H9 (cell line): ENCODE measurements at regions not wholly inside any gene's neighbourhood (a gene's known extent, or its start where the extent isn't known, plus 50 kb on each side); places are given as distances from the start of the nearest gene placed in this dataset.

Source experiments
- DNase-seq: peaks from one replicate; pipeline ENCODE4 v3.0.0-alpha.2; 2017
- H2AFZ ChIP-seq: one replicate; pipeline ENCODE4 v1.6.1; 2013; ENCODE audit warnings: mild to moderate bottlenecking, low read length, control low read depth, moderate library complexity
- H2AK5ac ChIP-seq: 2 replicates; pipeline ENCODE4 v1.6.1; 2013; ENCODE audit warnings: low read length, control low read depth, mixed read lengths; ENCODE audit not compliant: insufficient read length
- H2BK120ac ChIP-seq: one replicate; pipeline ENCODE4 v1.6.1; 2013; ENCODE audit warnings: low read depth, mild to moderate bottlenecking, low read length, control low read depth, inconsistent platforms; ENCODE audit not compliant: poor library complexity, severe bottlenecking
- H2BK12ac ChIP-seq: 2 replicates; pipeline ENCODE4 v1.6.1; 2013; ENCODE audit warnings: low read length, control low read depth, mixed read lengths, low read depth; ENCODE audit not compliant: insufficient read length
- H2BK15ac ChIP-seq: 2 replicates; pipeline ENCODE4 v1.6.1; 2013; ENCODE audit warnings: low read depth, low read length, control low read depth
- H2BK20ac ChIP-seq: one replicate; pipeline ENCODE4 v1.6.1; 2013; ENCODE audit warnings: low read depth, mild to moderate bottlenecking, low read length, control low read depth, inconsistent platforms; ENCODE audit not compliant: poor library complexity, severe bottlenecking
- H2BK5ac ChIP-seq: 2 replicates; pipeline ENCODE4 v1.6.1; 2013; ENCODE audit warnings: low read length, control low read depth, mixed read lengths; ENCODE audit not compliant: insufficient read length
- H3K14ac ChIP-seq: 2 replicates; pipeline ENCODE4 v1.6.1; 2013; ENCODE audit warnings: low read length, control low read depth; ENCODE audit not compliant: insufficient read depth
- H3K18ac ChIP-seq: 2 replicates; pipeline ENCODE4 v1.6.1; 2013; ENCODE audit warnings: low read depth, mild to moderate bottlenecking, mixed read lengths, low read length, control low read depth; ENCODE audit not compliant: insufficient read length
- H3K23ac ChIP-seq: 2 replicates; pipeline ENCODE4 v1.6.1; 2013; ENCODE audit warnings: low read length, control low read depth, mixed read lengths, low read depth; ENCODE audit not compliant: insufficient read length
- H3K23me2 ChIP-seq: 2 replicates; pipeline ENCODE4 v1.6.1; 2013; ENCODE audit warnings: low read depth, mild to moderate bottlenecking, mixed read lengths, low read length, control low read depth; ENCODE audit not compliant: insufficient read length, poor library complexity, severe bottlenecking
- H3K27ac ChIP-seq: 2 replicates; pipeline ENCODE4 v1.5.1; 2013; ENCODE audit warnings: low read length, control low read depth, mixed read lengths, low read depth; ENCODE audit not compliant: insufficient read length
- H3K27me3 ChIP-seq: 2 replicates; pipeline ENCODE4 v1.6.1; 2013; ENCODE audit warnings: low read length, control low read depth, inconsistent platforms; ENCODE audit not compliant: insufficient read depth
- H3K4ac ChIP-seq: 2 replicates; pipeline ENCODE4 v1.6.1; 2013; ENCODE audit warnings: low read depth, mild to moderate bottlenecking, control low read depth, inconsistent platforms, low read length, moderate library complexity
- H3K4me1 ChIP-seq: 2 replicates; pipeline ENCODE4 v1.6.1; 2013; ENCODE audit warnings: low read length, control low read depth, inconsistent platforms; ENCODE audit not compliant: insufficient read depth
- H3K4me2 ChIP-seq: 2 replicates; pipeline ENCODE4 v1.6.1; 2013; ENCODE audit warnings: low read length, control low read depth, mixed read lengths; ENCODE audit not compliant: insufficient read length, insufficient read depth
- H3K56ac ChIP-seq: 2 replicates; pipeline ENCODE4 v1.6.1; 2013; ENCODE audit warnings: low read depth, mild to moderate bottlenecking, mixed read lengths, low read length, control low read depth; ENCODE audit not compliant: insufficient read length
- H3K79me1 ChIP-seq: 2 replicates; pipeline ENCODE4 v1.6.1; 2013; ENCODE audit warnings: low read depth, mild to moderate bottlenecking, moderate library complexity, low read length, control low read depth, inconsistent platforms; ENCODE audit not compliant: insufficient read depth, poor library complexity, severe bottlenecking
- H3K79me2 ChIP-seq: 2 replicates; pipeline ENCODE4 v1.6.1; 2013; ENCODE audit warnings: low read length, control low read depth, inconsistent platforms; ENCODE audit not compliant: insufficient read depth
- H3K9ac ChIP-seq: 2 replicates; pipeline ENCODE4 v1.6.1; 2013; ENCODE audit warnings: low read length, control low read depth, mixed read lengths; ENCODE audit not compliant: insufficient read length; ENCODE audit errors: extremely low read depth
- H3K9me3 ChIP-seq: one replicate; pipeline ENCODE4 v1.6.1; 2013; ENCODE audit warnings: low read depth, low read length, inconsistent platforms; ENCODE audit not compliant: control insufficient read depth
- H3T11ph ChIP-seq: one replicate; pipeline ENCODE4 v1.6.1; 2013; ENCODE audit warnings: mild to moderate bottlenecking, low read length, control low read depth, inconsistent platforms
- H4K20me1 ChIP-seq: one replicate; pipeline ENCODE4 v1.6.1; 2013; ENCODE audit not compliant: control insufficient read depth, insufficient read length, insufficient read depth
- H4K5ac ChIP-seq: 2 replicates; pipeline ENCODE4 v1.6.1; 2013; ENCODE audit warnings: low read depth, mild to moderate bottlenecking, mixed read lengths, low read length, control low read depth; ENCODE audit not compliant: insufficient read length
- H4K8ac ChIP-seq: replicated peaks from 2 replicates; pipeline ENCODE4 v1.6.1; 2013; ENCODE audit warnings: low read length, control low read depth, mixed read lengths, low read depth; ENCODE audit not compliant: insufficient read length
- H4K91ac ChIP-seq: 2 replicates; pipeline ENCODE4 v1.6.1; 2013; ENCODE audit warnings: low read depth, mild to moderate bottlenecking, moderate library complexity, mixed read lengths, low read length, control low read depth; ENCODE audit not compliant: insufficient read length
- H3K27ac Mint-ChIP-seq, 3 experiments: 2 replicates in 2 of 3; 3 replicates in 1 of 3; pipeline ENCODE4 v1.8.0; 2020 to 2021; ENCODE audit warnings: mixed read lengths in 3 of 3, mild to moderate bottlenecking in 1 of 3, moderate library complexity in 1 of 3
- H3K27me3 Mint-ChIP-seq: 2 replicates; pipeline ENCODE4 v1.8.0; 2021; ENCODE audit warnings: low read depth, mild to moderate bottlenecking, moderate library complexity, mixed read lengths
- H3K36me3 Mint-ChIP-seq, 3 experiments: 2 replicates in 2 of 3; 3 replicates in 1 of 3; pipeline ENCODE4 v1.8.0; 2020 to 2021; ENCODE audit warnings: low read depth in 3 of 3, mixed read lengths in 3 of 3; ENCODE audit not compliant: insufficient read depth in 1 of 3
- H3K4me1 Mint-ChIP-seq, 2 experiments: 2 replicates each; pipeline ENCODE4 v1.8.0; 2020; ENCODE audit warnings: mixed read lengths in 2 of 2
- H3K4me3 Mint-ChIP-seq, 2 experiments: 2 replicates in 1 of 2; 3 replicates in 1 of 2; pipeline ENCODE4 v1.8.0; 2020 to 2021; ENCODE audit warnings: mild to moderate bottlenecking in 2 of 2, mixed read lengths in 2 of 2, moderate library complexity in 1 of 2
- H3K9me3 Mint-ChIP-seq, 2 experiments: 2 replicates in 1 of 2; 3 replicates in 1 of 2; pipeline ENCODE4 v1.8.0; 2020; ENCODE audit warnings: mild to moderate bottlenecking in 2 of 2, mixed read lengths in 2 of 2, moderate library complexity in 1 of 2
- CTCF ChIP-seq: fragments of 200-600 bp; sonication (generic); conservative IDR thresholded peaks from 3 replicates; pipeline ENCODE4 v1.8.0; 2021; ENCODE audit warnings: antibody characterized with exemption, mild to moderate bottlenecking
- WGBS: extraction: QIAGEN DNeasy Blood & Tissue Kit; methylation state at CpG from one replicate; pipeline ENCODE4 v1.1.7; 2013; ENCODE audit warnings: missing lambda C conversion rate, low lambda C conversion rate, mixed read lengths; ENCODE audit not compliant: insufficient read length; ENCODE audit errors: extremely low coverage; 5-methylcytosine and 5-hydroxymethylcytosine counted together

- Histone ChIP-seq H3K23ac (no peak overlapping the region), H3K27ac (no peak overlapping the region), H3K4me1 (no peaks in the 10 kb centered on the region; the same call in 1 of the 2 replicates), H2AFZ (no peak overlapping the region), H3K18ac (no peak overlapping the region), H4K20me1 (no peaks in the 10 kb centered on the region), H3K79me2 (no peaks in the 10 kb centered on the region), H3K56ac (no peak overlapping the region), H2BK12ac (no peak overlapping the region), H3K9ac (no peak overlapping the region), H2BK20ac (no peak overlapping the region), H4K91ac (no peak overlapping the region), H3K14ac (no peak overlapping the region), H3K9me3 (no peaks in the 10 kb centered on the region), H3K4me2 (no peak overlapping the region), H3K4ac (no peak overlapping the region), H2BK15ac (no peak overlapping the region), H2AK5ac (no peak overlapping the region), H2BK120ac (no peak overlapping the region), H3K27me3 (no peaks in the 10 kb centered on the region), H3K79me1 (no peaks in the 10 kb centered on the region), H4K5ac (no peak overlapping the region), H2BK5ac (no peak overlapping the region), H3K23me2 (no peaks in the 10 kb centered on the region), H4K8ac (no peak overlapping the region), H3T11ph (no peak overlapping the region)
- DNase-seq = no peak
- H3K36me3 Mint-ChIP-seq = peaks cover 0 to 9% (median 0%) of the 10 kb centered on the region in 3 experiments; a peak in 5 of 7 replicates
- no peaks in the 10 kb centered on the region for H3K27me3 Mint-ChIP-seq
- H3K27ac Mint-ChIP-seq = peak overlapping the region in 2 of 3 experiments; percentile 22 to 29; a peak in 2 of 7 replicates
- H3K4me3 Mint-ChIP-seq = no peak overlapping the region
- H3K9me3 Mint-ChIP-seq = peaks cover 5 to 7% of the 10 kb centered on the region in 2 experiments; a peak in 3 of 5 replicates
- no CpG with 5 or more reads among the region's 3 CpGs for WGBS
- peaks cover 20 to 22% of the 10 kb centered on the region in 2 experiments for H3K4me1 Mint-ChIP-seq
- TF ChIP-seq CTCF = no peak
Measured at GRCh38 chr5:32964261-32964660, 253.1 kb downstream of the NPR3 start.
